SK-N-MC (cell line): ENCODE measurements at regions not wholly inside any gene's neighbourhood (a gene's known extent, or its start where the extent isn't known, plus 50 kb on each side); places are given as distances from the start of the nearest gene placed in this dataset.

Source experiments
- EZH2 ChIP-seq: fragments of 200-600 bp; sonication (generic); IDR thresholded peaks from one replicate; pipeline ENCODE4 v1.6.1; 2017; ENCODE audit warnings: antibody characterized with exemption
- FOXP2 ChIP-seq: optimal IDR thresholded peaks from 2 replicates; pipeline ENCODE3; 2011; ENCODE audit warnings: mild to moderate bottlenecking, moderate library complexity; ENCODE audit not compliant: insufficient read depth; ENCODE audit errors: extremely low read length, control extremely low read depth
- POLR2AphosphoS5 ChIP-seq: IDR thresholded peaks from 2 replicates; pipeline ENCODE4 v1.6.1; 2012; ENCODE audit warnings: mild to moderate bottlenecking, low read depth, low read length, borderline replicate concordance

- TF ChIP-seq POLR2AphosphoS5 (no peak), EZH2 (no peak), FOXP2 (no peak)
Observed at GRCh38 chr20:12925863-12926793, 82.6 kb upstream of the SPTLC3 start.
